PC-3 (cell line): ENCODE measurements at regions not wholly inside any gene's neighbourhood (a gene's known extent, or its start where the extent isn't known, plus 50 kb on each side); places are given as distances from the start of the nearest gene placed in this dataset.

Source experiments
- ATAC-seq: fragments of 200-7000 bp; cut with Tn5 transposase; 2 replicates; pipeline ENCODE4 v1.9.1; 2020; ENCODE audit warnings: mild to moderate bottlenecking, moderate library complexity
- BruUV-seq: library from RNA; stranded (reverse); fragments of 400-500 nt; replicated peaks from 2 replicates; lab custom pipeline; 2021; lab: Mats Ljungman, UMichigan
- CTCF ChIA-PET: fragments of 300-600 bp; sonication (Branson Sonifier 250); formaldehyde crosslinking; loops from one replicate; lab custom pipeline; 2022; ENCODE audit warnings: antibody characterized with exemption; lab: Charles Lee
- POLR2A ChIA-PET: fragments of 300-600 bp; sonication (Branson Sonifier 250); formaldehyde crosslinking; loops from one replicate; lab custom pipeline; 2022; ENCODE audit warnings: antibody characterized with exemption; ENCODE audit not compliant: unreplicated experiment; lab: Charles Lee
- DNase-seq: peaks from one replicate; pipeline ENCODE4 v3.0.0-alpha.2; 2015
- H2AFZ ChIP-seq: fragments of 300-600 bp; sonication (generic); 2 replicates; pipeline ENCODE4 v1.6.0; 2016; ENCODE audit warnings: antibody characterized with exemption, low read length
- H3F3A ChIP-seq: fragments of 300-600 bp; sonication (generic); one replicate; pipeline ENCODE4 v1.6.0; 2017; ENCODE audit warnings: antibody characterized with exemption, low read length, control low read depth, mild to moderate bottlenecking; ENCODE audit not compliant: unreplicated experiment
- H3K27ac ChIP-seq: fragments of 300-600 bp; sonication (generic); 2 replicates; pipeline ENCODE4 v1.5.1; 2016; ENCODE audit warnings: mild to moderate bottlenecking, low read length
- H3K27me3 ChIP-seq: fragments of 300-600 bp; sonication (generic); 2 replicates; pipeline ENCODE4 v1.6.1; 2016; ENCODE audit warnings: low read length, mixed read lengths
- H3K36me3 ChIP-seq: fragments of 300-600 bp; sonication (generic); 2 replicates; pipeline ENCODE4 v1.6.1; 2016; ENCODE audit warnings: low read depth, mixed run types, low read length, mixed read lengths
- H3K4me1 ChIP-seq: fragments of 300-600 bp; sonication (generic); 2 replicates; pipeline ENCODE4 v1.5.1; 2016; ENCODE audit warnings: low read length; ENCODE audit not compliant: insufficient read depth
- H3K4me2 ChIP-seq: fragments of 300-600 bp; sonication (generic); 2 replicates; pipeline ENCODE4 v1.6.0; 2016; ENCODE audit warnings: low read length
- H3K4me3 ChIP-seq: fragments of 300-600 bp; sonication (generic); 2 replicates; pipeline ENCODE4 v1.5.1; 2016; ENCODE audit warnings: mild to moderate bottlenecking, low read length, mixed read lengths
- H3K79me2 ChIP-seq: fragments of 300-600 bp; sonication (generic); 2 replicates; pipeline ENCODE4 v1.6.1; 2017; ENCODE audit warnings: low read length, mixed read lengths
- H3K9ac ChIP-seq: fragments of 300-600 bp; sonication (generic); 2 replicates; pipeline ENCODE4 v1.6.0; 2016; ENCODE audit warnings: mild to moderate bottlenecking, low read length
- H3K9me2 ChIP-seq: fragments of 300-600 bp; sonication (generic); replicated peaks from 2 replicates; pipeline ENCODE4 v1.6.1; 2016; ENCODE audit warnings: mixed run types, low read length, mixed read lengths
- H3K9me3 ChIP-seq: fragments of 300-600 bp; sonication (generic); 2 replicates; pipeline ENCODE4 v1.6.1; 2016; ENCODE audit warnings: low read length, mixed read lengths
- H4K20me1 ChIP-seq: fragments of 300-600 bp; sonication (generic); 2 replicates; pipeline ENCODE4 v1.6.1; 2016; ENCODE audit warnings: low read length, mixed read lengths
- CTCF ChIP-seq: fragments of 300-600 bp; sonication (generic); conservative IDR thresholded peaks from 2 replicates; pipeline ENCODE4 v1.5.1; 2017; ENCODE audit warnings: antibody characterized with exemption, low read depth, mild to moderate bottlenecking, low read length
- EZH2 ChIP-seq: fragments of 300-600 bp; sonication (generic); IDR thresholded peaks from one replicate; pipeline ENCODE4 v1.6.1; 2017; ENCODE audit warnings: antibody characterized with exemption, mild to moderate bottlenecking, low read length; ENCODE audit not compliant: unreplicated experiment
- EZH2phosphoT487 ChIP-seq: fragments of 300-600 bp; sonication (generic); IDR thresholded peaks from 2 replicates; pipeline ENCODE4 v1.6.1; 2018; ENCODE audit warnings: mild to moderate bottlenecking, antibody characterized with exemption, low read length, borderline replicate concordance
- intact Hi-C: fragments of 100-400 bp; cut with micrococcal nuclease; formaldehyde crosslinking; loops from 2 replicates; pipeline ENCODE4 v1.9.0; 2023

- peaks cover 4% of the 10 kb centered on the region; the same call in 1 of the 2 replicates for H3K9me3 ChIP-seq
- no peaks in the 10 kb centered on the region for H3F3A ChIP-seq
- H3K9me2 ChIP-seq = no peaks in the 10 kb centered on the region
- ATAC-seq = no peak
- ChIA-PET CTCF (no interaction called here), POLR2A (no interaction called here)
- intact Hi-C loops = no loop called here
- no TSS peak for BruUV-seq
- no peaks in the 10 kb centered on the region for H3K79me2 ChIP-seq
- no peak overlapping the region for H3K9ac ChIP-seq
- TF ChIP-seq EZH2 (no peak), EZH2phosphoT487 (no peak), CTCF (no peak)
- no peaks in the 10 kb centered on the region for H3K4me1 ChIP-seq
- H3K4me3 ChIP-seq = no peak overlapping the region
- no peak overlapping the region for H3K27ac ChIP-seq
- H4K20me1 ChIP-seq = no peaks in the 10 kb centered on the region
- no peak for DNase-seq
- H3K27me3 ChIP-seq = no peaks in the 10 kb centered on the region
- H2AFZ ChIP-seq = no peak overlapping the region
- no peak overlapping the region for H3K4me2 ChIP-seq
- H3K36me3 ChIP-seq = no peaks in the 10 kb centered on the region
Observed at GRCh38 chr5:117379521-117379920, 804.9 kb upstream of the SEMA6A start.

GRCh38 chr5:117376748-117377147, 802.1 kb upstream of the SEMA6A start:
- no peaks in the 10 kb centered on the region for H3K9me2 ChIP-seq
- no peak for ATAC-seq
- H3F3A ChIP-seq = no peaks in the 10 kb centered on the region
- peaks cover 4% of the 10 kb centered on the region; the same call in 1 of the 2 replicates for H3K9me3 ChIP-seq
- TF ChIP-seq EZH2 (no peak), EZH2phosphoT487 (no peak), CTCF (no peak)
- no peak for DNase-seq
- no peaks in the 10 kb centered on the region for H3K4me1 ChIP-seq
- BruUV-seq = no TSS peak
- ChIA-PET CTCF (no interaction called here), POLR2A (no interaction called here)
- no peak overlapping the region for H3K4me3 ChIP-seq
- intact Hi-C loops = no loop called here
- H3K4me2 ChIP-seq = no peak overlapping the region
- H3K9ac ChIP-seq = no peak overlapping the region
- no peaks in the 10 kb centered on the region for H3K79me2 ChIP-seq
- H3K27me3 ChIP-seq = no peaks in the 10 kb centered on the region
- no peaks in the 10 kb centered on the region for H4K20me1 ChIP-seq
- H3K36me3 ChIP-seq = no peaks in the 10 kb centered on the region
- no peak overlapping the region for H3K27ac ChIP-seq
- no peak overlapping the region for H2AFZ ChIP-seq

DNA sequence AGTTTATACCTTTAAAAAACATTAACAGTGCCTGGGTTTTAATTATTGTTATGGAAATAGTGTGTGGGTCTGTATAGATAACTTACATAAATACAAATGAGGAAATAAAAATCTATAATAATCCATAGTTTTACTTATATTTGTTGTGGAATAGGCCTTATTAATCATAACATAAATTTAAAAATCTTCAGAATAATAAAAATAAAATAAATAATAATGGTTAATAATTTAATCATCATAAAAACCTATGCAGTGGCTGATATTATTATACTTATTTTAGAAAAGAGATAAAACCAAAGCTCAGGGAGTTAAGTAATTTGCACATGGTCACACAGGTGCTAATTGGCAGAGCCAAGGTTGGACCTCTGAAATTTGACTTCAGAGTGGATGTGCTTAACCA, 785.3 kb upstream of the SEMA6A start:
- Histone ChIP-seq H3F3A (no peaks in the 10 kb centered on the region), H3K79me2 (no peaks in the 10 kb centered on the region), H3K4me3 (no peak overlapping the region), H3K27ac (no peak overlapping the region), H2AFZ (no peak overlapping the region), H3K27me3 (no peaks in the 10 kb centered on the region), H3K9ac (no peak overlapping the region), H3K36me3 (no peaks in the 10 kb centered on the region), H3K4me1 (no peaks in the 10 kb centered on the region), H4K20me1 (no peaks in the 10 kb centered on the region), H3K9me3 (no peaks in the 10 kb centered on the region), H3K9me2 (no peaks in the 10 kb centered on the region), H3K4me2 (no peak overlapping the region)
- CTCF ChIA-PET = no interaction called here
- no TSS peak for BruUV-seq
- intact Hi-C loops = no loop called here
- DNase-seq = no peak
- no peak for ATAC-seq
- POLR2A ChIA-PET = no interaction called here
- TF ChIP-seq EZH2phosphoT487 = no peak
